ENCODE measurements at regions not wholly inside any gene's neighbourhood (a gene's known extent, or its start where the extent isn't known, plus 50 kb on each side); places are given as distances from the start of the nearest gene placed in this dataset.

GRCh38 chr22:34709641-34710040, 356.3 kb upstream of the ISX start:
- H2AFZ ChIP-seq (ENCODE audit: control insufficient read depth, low read length), result no peak overlapping the region
- no peak overlapping the region for H3K4me2 ChIP-seq (ENCODE audit: control insufficient read depth, extremely low read depth, insufficient read depth, low read depth, low read length)
- FAIRE-seq (peak; percentile 5), DNase-seq (ENCODE audit: low read depth, low spot score) (no peak)
- H3K9ac ChIP-seq (ENCODE audit: control insufficient read depth, extremely low read depth, insufficient read depth, low read length), result no peak overlapping the region
- H3K27ac ChIP-seq (ENCODE audit: control insufficient read depth, insufficient read depth, low read length), result no peak overlapping the region
- TF ChIP-seq EZH2 (IDR thresholded peaks at IDR 0.05; ENCODE audit: low read length), result no peak
- TF ChIP-seq CTCF (optimal IDR thresholded peaks at IDR 0.05 in 1 of 3, IDR thresholded peaks at IDR 0.05 in 1 of 3, conservative IDR thresholded peaks at IDR 0.05 in 1 of 3; ENCODE audit: extremely low read depth in 1 of 3, insufficient read depth in 2 of 3, low read length in 3 of 3), result no peak
- no peaks in the 10 kb centered on the region for H3K27me3 ChIP-seq (ENCODE audit: control insufficient read depth, extremely low read depth, insufficient read depth, low read length)
- H3K36me3 ChIP-seq (ENCODE audit: control insufficient read depth in 2 of 2, extremely low read depth in 1 of 2, insufficient read depth in 2 of 2, low read length in 2 of 2), result no peaks in the 10 kb centered on the region
- no peaks in the 10 kb centered on the region for H3K9me1 ChIP-seq (ENCODE audit: control insufficient read depth, extremely low read depth, insufficient read depth, low read length)
- no peaks in the 10 kb centered on the region for H4K20me1 ChIP-seq (ENCODE audit: control insufficient read depth, extremely low read depth, insufficient read depth, low read length)
- no peak overlapping the region for H3K4me3 ChIP-seq (ENCODE audit: control insufficient read depth in 2 of 3, extremely low read depth in 1 of 3, insufficient read depth in 2 of 3, low read depth in 1 of 3, low read length in 3 of 3)
- dilution Hi-C loops (cut with MboI; ENCODE audit: extremely low pct_ligation_motif_present, low sequenced_read_pairs), result no loop called here
- no peaks in the 10 kb centered on the region for H3K79me2 ChIP-seq (ENCODE audit: control insufficient read depth, insufficient read depth, low read length)
- H3K4me1 ChIP-seq (ENCODE audit: control insufficient read depth, extremely low read depth, insufficient read depth, low read length), result no peaks in the 10 kb centered on the region
- H3K9me3 ChIP-seq (ENCODE audit: control insufficient read depth, low read depth, low read length), result no peaks in the 10 kb centered on the region

DNA sequence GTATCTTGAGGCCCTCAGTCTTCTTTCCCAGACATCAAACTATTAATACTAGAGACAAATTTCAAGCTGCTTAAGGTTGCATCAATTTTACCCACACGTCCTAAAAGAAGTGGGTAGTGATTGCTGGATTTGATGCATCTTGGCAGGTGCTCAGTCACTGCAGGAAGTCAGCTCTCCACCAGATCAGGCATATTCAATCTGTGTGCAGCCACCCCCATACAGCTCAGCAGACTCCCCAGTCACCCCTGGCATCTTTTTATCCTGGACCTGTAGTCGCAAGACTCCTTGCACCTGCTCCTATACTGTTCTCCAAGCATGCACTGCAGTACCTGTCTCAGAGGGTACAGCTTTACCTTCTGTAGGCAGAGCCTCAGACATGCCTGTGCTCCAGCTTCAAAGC, 343.1 kb upstream of the ISX start:
- FAIRE-seq, result no peak
- H3K4me1 ChIP-seq (ENCODE audit: control insufficient read depth, extremely low read depth, insufficient read depth, low read length), result no peaks in the 10 kb centered on the region
- no peak for TF ChIP-seq CTCF (optimal IDR thresholded peaks at IDR 0.05 in 1 of 3, IDR thresholded peaks at IDR 0.05 in 1 of 3, conservative IDR thresholded peaks at IDR 0.05 in 1 of 3; ENCODE audit: extremely low read depth in 1 of 3, insufficient read depth in 2 of 3, low read length in 3 of 3)
- TF ChIP-seq EZH2 (IDR thresholded peaks at IDR 0.05; ENCODE audit: low read length), result no peak

More for the DNA sequence above, 343.1 kb upstream of the ISX start:
- dilution Hi-C loops (cut with MboI; ENCODE audit: extremely low pct_ligation_motif_present, low sequenced_read_pairs), result no loop called here
- DNase-seq (ENCODE audit: low read depth, low spot score), result no peak
- H3K4me2 ChIP-seq (ENCODE audit: control insufficient read depth, extremely low read depth, insufficient read depth, low read depth, low read length), result no peak overlapping the region
- no peaks in the 10 kb centered on the region for H3K36me3 ChIP-seq (ENCODE audit: control insufficient read depth in 2 of 2, extremely low read depth in 1 of 2, insufficient read depth in 2 of 2, low read length in 2 of 2)
- H2AFZ ChIP-seq (ENCODE audit: control insufficient read depth, low read length), result no peak overlapping the region
- H3K9me1 ChIP-seq (ENCODE audit: control insufficient read depth, extremely low read depth, insufficient read depth, low read length), result no peaks in the 10 kb centered on the region
- no peaks in the 10 kb centered on the region for H3K79me2 ChIP-seq (ENCODE audit: control insufficient read depth, insufficient read depth, low read length)
- no peak overlapping the region for H3K4me3 ChIP-seq (ENCODE audit: control insufficient read depth in 2 of 3, extremely low read depth in 1 of 3, insufficient read depth in 2 of 3, low read depth in 1 of 3, low read length in 3 of 3)
- no peak overlapping the region for H3K27ac ChIP-seq (ENCODE audit: control insufficient read depth, insufficient read depth, low read length)
- H3K9me3 ChIP-seq (ENCODE audit: control insufficient read depth, low read depth, low read length), result no peaks in the 10 kb centered on the region
- H3K9ac ChIP-seq (ENCODE audit: control insufficient read depth, extremely low read depth, insufficient read depth, low read length), result no peak overlapping the region
- no peaks in the 10 kb centered on the region for H3K27me3 ChIP-seq (ENCODE audit: control insufficient read depth, extremely low read depth, insufficient read depth, low read length)
- H4K20me1 ChIP-seq (ENCODE audit: control insufficient read depth, extremely low read depth, insufficient read depth, low read length), result no peaks in the 10 kb centered on the region

All from keratinocyte (primary cell).